Activated gamma-delta T cell treated with anti-CD3 and anti-CD28 coated beads, Interleukin-2, amount 50 U/mL, for 16 hours (primary cell): ENCODE measurements at regions not wholly inside any gene's neighbourhood (a gene's known extent, or its start where the extent isn't known, plus 50 kb on each side); places are given as distances from the start of the nearest gene placed in this dataset.

Experiments used
- DNase-seq: peaks from one replicate; pipeline ENCODE4 v3.0.0-alpha.2; 2020; ENCODE audit warnings: low read depth

- no peak for DNase-seq
Observed at GRCh38 chr12:69062621-69063237, 129.8 kb upstream of the CPM start.

DNA sequence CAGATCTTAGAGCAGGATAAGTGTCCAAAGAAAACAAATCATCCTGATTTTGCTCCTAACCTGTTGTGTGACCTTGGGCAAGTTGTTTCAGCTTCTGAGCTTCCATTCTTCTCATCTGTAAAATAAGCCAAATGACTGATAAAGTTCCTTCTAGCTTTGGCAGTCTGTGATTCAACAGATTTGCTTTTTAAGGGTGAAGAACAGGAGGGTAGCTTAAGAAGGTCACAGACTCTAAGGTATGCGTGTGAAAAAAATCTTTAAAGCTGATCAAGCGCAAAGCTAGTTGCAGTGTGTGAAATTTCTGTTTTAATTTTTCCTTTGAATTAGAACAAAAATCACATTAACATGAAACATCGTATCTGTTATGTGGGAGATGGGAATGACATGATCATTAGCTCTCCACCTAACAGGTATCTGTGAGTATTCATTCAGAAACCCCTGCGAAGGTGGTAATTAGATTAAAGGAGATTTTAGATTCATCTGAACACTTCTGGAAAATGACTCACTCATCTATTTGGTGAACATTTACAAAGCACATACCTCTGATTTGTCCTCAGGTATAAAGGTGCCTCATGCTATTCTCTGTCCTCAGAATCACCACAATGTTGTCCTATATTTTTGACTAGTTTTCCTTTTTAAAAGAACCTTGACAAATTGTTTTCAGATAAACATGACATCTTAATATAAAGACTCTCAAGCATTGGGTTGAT lies 131.9 kb upstream of the CPM start:
- DNase-seq = no peak

DNA sequence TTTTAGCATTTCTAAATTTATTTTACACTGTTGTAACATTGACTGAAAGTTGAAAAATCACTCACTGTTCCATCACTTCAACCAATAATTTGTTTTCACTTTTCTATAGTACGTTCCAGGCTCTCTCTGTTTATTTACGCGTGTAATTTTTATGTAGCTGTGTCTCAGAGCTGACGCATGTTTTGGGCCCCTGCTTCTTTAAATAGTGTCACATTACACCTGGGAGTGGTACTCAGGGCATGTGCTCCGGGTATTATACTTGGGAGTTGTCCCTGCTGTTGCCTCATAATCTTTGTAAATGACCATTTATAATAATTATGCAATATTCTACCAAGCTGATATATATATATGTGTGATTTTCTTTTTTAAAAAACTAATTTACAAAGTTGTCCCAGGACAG lies 132.8 kb upstream of the CPM start:
- DNase-seq = no peak

DNA sequence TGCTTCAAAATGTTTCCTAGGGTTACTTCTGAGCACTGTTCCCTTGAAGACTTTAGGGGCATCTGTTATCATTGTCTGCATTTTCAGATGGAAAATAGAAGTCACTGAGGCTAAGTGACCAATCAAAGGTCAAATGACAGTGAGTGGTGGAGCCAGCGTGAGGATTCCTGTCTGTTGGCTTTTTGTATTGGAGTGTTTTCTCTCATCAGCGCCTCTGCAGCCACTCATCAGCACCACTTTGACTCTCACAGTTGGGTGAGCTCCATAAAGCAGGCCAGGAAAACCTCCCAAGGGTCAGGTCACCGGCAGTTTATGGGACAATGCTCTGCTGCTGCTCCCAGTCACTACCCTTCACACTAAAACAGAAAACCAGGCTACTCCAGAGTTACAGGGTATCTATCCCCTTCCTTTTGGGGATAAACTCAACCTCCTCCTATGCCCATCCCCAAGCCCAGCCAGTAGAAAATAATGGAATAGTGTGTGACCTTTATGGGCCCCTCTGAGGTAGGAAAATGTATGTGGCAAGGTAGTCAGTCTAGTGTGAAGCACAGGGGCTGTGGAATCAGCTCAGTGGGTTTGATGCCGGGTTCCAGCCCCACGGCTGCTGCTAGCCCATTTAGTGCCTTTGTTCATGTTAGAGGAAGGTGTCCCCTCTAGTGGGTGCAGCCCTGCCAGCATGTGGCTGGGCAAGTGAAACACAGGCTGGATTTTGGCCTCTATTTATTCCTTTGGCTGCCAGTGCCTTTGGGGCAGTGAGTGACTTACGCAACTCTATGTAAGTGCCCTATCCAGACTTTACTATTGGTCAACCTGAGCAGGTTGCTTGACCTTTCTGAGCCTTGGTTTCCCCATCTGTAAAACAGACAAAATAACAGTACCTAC lies 133.8 kb upstream of the CPM start:
- DNase-seq = no peak

- no peak for DNase-seq
Observed at GRCh38 chr12:69067713-69068112, 134.7 kb upstream of the CPM start.

DNA sequence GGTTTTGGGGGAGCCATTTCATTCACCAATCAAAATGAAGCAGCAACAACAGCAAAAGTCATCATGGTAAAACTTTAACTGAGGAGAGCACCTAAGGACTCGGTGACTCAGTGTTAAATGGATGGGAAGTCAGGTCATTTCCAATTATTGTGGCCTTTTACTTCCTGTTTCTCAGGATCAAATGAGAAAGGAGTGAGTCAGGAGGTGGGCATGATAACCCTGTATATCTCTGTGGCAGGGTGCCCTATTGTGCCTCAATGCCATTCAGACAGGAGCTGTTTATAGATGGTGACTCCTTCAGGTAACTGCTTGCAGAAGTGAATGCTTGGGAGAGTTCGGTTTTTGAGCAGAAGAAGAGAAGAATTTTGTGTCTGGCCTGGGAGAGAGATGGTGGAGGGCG lies 135.5 kb upstream of the CPM start:
- no peak for DNase-seq

DNA sequence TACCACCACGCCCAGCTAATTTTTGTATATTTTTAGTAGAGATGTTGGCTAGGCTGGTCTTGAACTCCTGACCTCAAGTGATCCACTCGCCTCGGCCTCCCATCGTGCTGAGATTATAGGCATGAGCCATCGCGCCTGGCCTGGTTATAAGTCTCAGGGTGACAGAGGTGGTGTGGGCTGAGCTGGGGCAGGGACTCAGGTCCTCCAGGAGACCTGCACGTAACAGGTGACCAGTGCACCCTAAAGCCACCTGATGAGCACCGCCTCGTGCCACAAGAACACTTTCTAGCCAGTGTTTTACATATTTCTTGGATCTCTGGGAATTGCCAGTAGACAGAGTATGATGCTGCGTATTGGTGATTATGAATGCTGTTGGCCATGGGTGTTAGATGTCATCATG lies 136.5 kb upstream of the CPM start:
- DNase-seq = no peak

DNA sequence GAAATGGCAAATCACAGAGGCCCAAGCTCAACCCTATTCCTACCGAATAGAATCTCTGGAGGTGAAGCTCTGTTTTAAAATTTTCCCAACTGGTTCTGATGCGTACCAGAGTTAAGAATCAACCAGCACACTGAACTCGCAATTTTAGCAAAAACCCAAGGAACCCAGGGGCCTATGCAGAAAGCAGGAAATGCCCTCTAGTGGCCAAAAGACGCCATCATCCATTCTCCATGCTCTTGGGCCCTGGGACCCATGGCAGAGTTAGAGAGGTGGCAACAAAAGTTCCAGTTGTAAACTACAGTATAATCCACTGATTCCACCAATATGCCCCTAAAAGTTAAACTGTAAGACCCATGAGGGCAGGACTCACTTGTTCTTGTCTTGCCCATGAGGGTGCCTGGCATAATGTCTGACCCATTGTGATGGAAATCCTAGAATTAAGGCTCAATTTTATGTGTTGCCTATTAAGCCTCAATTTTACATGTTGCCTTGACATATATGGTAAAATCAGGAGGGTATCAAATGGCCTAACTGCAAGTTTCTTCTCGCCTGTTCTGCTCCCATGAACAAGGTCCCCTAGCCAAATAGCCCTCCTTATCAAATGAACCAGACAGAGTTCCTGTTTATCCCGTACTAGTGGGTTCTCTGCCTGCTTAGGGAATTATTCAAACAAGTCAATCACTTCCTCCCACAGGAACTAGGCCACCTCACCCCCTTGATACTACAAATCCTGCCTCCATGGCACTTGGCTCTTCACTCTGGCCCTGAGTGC lies 137.5 kb upstream of the CPM start:
- DNase-seq = peak; percentile 31

DNA sequence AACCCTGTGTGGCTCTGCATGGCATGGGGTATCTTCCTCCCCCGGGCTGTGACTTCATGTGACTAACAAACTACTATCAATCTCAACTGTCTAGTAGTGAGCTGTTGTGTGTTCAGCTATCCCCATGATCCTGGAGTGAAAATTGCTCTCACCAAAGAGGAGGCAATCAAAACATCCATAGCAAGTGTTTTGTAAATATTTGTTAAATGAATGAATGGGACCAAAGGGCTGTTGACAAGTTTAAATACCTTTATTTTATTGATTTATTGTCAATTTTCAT lies 138.1 kb upstream of the CPM start:
- DNase-seq = no peak

DNA sequence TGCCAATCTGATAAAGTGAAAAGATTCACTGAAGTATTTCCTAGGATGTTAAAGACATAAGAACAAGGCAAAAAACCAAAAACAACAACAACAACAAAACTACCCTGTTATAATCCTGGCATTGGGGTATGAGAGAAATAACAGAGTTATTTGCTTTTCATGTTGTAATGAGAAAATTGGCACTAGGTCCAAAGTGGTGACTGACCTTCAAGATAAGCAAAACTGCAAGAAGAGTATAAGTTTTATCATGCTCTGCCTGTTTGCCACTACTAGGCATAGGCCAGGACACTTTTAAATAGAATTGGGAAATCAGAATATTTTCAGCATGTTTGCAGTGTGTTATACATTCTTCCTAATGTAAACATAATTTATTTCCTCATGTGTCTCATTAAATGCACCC lies 140.1 kb upstream of the CPM start:
- no peak for DNase-seq

DNA sequence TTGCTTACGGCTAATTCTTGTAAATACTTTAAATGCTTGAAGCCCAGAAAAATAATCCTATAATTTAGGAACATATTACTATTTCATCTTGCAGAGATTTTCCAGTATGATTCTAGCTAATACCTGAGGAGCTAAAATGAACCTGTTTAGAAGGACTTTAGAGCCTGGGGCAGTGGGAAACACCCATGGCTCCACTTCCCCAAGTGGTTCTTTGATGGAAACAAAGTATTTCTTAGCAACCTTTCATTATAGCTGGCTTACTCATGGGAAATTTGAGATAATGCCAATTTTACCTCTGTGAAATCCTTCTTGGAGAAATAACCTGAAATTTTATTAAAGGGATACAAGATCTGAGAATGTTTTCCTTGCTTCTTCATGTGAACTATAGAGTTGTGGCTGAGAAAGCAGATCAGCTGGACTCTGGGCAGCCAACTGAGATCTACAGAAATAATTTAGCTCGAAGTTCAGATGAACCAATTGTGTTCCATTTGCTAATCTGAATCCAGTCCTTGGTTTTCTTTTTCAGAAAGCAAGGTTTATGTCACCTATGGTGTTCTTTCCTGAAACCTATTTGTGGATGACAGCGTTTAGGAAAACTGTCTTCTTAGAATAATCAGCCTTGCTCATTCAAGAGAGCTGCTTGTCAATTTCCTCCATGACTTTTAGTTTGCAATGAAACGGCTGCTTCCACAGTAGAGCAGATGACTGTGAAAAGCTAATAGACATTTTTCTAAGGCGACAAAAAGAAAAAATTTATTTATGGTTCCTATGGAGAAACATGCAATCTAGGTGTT lies 141.8 kb upstream of the CPM start:
- DNase-seq = no peak

GRCh38 chr12:69083689-69084088 lies 150.7 kb upstream of the CPM start:
- no peak for DNase-seq

GRCh38 chr12:69084816-69085378 lies 151.9 kb upstream of the CPM start:
- DNase-seq = no peak

DNA sequence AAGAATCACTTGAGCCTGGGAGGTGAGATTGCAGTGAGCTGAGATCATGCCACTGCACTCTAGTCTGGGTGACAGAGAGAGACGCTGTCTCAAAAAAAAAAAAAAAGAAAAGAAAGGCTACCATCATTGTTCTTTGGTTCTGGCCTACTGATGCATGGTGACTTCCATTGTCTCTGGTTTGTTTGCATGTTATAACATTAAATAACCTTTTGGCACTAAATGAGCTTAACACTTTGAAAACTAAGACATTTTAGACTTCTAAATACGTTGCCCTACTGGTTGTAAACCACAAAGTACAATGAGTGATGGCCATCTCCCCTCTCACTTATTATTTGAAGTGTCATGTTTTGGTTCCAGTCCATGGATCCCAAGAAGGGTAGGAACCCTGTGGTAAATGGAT lies 152.9 kb upstream of the CPM start:
- DNase-seq = no peak

DNA sequence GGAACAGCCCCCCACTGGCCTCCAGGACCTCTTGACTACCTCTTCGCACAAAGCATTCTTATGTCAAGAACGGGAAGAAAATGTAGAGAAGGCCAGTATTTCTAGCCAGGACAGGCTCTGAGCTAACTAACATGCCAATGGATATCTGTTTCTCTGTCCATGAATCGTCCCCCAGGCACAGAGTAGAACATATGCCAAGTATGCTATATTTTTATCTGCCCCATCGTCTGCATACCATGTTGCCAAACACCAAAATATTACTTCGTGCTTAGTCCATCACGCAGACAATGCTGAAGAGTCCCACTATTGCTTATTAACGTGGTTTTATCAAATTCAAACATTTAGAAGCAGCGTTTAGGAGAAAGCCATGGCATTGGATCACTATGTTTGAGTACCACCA lies 151.4 kb upstream of the CPSF6 start:
- no peak for DNase-seq

- DNase-seq = no peak
Observed at GRCh38 chr12:69090722-69091121, 148.6 kb upstream of the CPSF6 start.

DNA sequence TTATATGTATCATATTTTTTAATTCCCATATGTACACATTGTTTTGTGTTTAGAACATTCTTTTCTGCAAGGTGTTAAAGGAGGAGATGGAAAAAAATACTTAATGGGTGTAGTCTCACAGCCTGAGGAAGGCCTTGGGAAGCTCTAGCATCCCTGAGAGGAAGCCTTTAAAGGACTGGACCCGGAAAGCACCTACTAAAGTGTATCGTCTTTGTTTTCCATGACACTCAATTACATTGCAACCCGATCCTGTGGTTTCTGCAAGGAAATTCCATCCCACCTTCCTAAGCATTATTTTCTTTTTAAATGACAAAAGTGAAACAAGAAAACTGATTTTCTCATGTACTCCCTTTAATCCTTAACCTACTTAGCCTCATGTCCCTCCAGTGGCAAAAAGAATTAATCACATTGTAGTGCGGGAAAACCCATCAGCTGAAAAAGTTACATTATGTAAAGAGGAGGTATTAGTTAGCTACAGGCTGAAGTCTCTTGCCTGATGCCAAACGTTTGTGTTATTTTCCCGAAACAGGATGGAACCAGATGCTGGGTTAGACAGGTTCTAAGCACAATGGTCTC lies 147.8 kb upstream of the CPSF6 start:
- DNase-seq = no peak

DNA sequence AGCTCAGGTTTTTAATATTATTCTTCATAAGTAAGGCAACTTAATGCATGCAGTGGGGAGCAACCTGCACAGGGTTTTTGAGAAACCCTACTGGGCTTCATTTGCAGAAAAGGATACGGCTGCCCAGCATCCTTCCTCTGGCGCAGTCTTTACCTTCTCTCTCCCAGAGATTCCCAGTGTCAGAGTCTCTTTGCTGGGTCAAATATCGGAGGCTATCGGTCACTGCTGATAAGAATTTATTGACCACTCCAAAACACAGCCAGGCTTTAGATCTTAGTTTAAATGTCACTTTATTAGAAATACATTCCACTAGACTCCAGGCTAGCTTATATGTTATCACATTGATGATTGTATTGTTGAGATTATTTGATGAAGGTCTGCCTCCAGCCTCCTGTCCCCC lies 147.2 kb upstream of the CPSF6 start:
- DNase-seq = no peak

DNA sequence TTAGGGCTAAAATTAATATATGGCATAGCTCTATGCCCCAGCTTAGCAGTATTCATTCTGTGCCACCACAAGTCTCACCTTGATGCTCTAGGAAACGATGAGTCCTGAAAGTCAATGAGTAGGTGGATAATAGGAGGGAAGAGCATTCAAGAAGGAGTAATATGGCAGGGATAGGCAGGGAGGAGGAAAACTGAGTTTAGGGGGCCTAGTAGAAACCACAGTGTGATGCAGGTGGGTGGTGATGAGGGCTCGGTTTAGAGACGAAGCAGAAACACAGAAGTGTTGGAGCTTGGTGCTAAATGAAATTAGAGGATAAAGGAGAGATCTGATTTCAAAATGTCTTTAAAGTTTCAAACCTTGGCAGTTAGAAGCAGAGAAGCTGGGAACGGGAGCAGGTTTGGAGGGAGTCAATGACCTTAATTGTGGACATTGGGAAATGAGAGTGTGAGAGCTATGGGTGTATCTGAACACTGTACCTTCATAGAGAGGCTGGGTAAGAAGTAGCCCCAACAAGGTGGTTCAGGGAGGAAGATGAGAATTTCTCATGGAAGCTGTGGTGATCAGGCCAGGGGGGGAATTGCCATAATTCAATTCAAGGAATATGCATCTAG lies 144.7 kb upstream of the CPSF6 start:
- DNase-seq = no peak

DNA sequence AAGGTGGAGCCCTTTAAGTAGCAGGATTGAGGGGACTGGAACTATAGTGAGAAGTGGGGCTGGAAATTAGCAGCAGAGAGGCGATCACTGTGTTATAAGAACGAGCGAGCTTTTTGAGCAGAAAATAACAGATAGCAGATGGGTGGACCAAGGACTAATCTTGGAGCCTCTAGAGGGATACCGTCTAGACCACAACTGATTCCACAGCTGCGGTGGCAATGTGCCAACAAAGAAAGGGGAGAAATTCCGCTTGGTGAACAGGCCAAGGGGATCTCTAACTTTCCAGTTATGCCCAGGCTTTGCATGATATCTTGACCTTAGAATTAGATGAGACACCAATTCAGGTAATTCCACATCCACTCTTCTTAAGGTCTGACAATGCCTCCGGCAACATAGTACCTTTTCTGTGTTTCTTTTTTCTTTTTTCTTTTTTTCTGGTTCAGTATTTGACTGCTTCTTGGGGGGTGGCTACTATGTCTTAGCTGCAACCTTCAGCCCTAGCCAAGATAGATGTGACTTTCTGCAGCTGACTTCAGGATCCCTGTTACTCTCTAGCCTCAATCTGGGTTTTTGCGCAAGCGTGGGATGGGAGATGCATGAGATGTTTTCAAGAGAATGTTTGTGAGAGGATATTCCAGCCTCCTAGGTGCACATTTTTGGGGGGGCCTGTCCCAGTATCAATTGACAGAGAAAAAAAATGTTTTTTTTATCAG lies 143.4 kb upstream of the CPSF6 start:
- DNase-seq = no peak
